ENCODE measurements at regions not wholly inside any gene's neighbourhood (a gene's known extent, or its start where the extent isn't known, plus 50 kb on each side); places are given as distances from the start of the nearest gene placed in this dataset.

DNA sequence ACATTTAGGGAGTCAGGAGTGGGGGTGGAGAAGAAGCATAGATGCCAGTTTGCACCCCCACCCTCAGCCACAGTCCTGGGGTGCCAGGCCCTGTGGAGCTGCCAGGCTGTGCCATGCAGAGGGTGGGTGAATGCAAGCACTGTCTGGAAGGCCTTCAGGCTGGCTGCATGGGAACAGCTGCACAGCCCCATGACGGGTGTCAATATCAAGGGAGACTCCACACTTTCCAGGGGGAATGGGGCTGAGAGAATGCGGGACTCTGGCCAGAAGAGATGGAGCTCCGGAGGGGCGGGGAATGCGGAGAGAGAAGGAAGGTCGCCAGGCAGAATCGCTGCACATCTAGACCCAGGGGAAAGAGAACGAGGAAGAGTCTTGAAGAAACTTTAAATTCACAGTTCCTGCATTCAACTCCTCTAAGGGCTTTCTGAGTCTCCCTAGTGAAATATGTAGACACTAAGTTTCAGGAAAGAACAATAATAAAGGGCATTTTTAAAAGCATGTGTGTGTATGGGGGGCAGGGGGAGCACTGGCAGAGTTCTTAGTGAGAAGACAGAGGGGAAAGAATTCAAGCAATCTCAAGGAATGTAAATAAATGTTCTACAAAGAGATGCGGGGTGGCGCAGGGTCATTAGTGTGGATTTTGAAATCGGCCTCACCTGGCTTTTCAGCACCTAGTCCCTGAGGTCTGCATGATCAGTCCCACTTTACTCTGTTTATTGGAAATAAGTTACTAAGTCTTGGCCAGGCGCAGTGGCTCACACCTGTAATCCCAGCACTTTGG lies 59.1 kb downstream of the BOD1 start:
- Histone ChIP-seq H3K36me3 (ENCODE audit: control insufficient read depth in 4 of 4, insufficient read depth in 4 of 4, low read length in 3 of 4) (no peaks in the 10 kb centered on the region), H3K4me3 (ENCODE audit: control insufficient read depth in 1 of 7, extremely low read depth in 1 of 7, insufficient read depth in 4 of 7, low read depth in 2 of 7, low read length in 6 of 7) (no peak overlapping the region), H3K4me1 (ENCODE audit: control extremely low read depth in 1 of 4, control insufficient read depth in 4 of 4, insufficient read depth in 4 of 4, low read length in 3 of 4) (no peaks in the 10 kb centered on the region), H3K27ac (ENCODE audit: insufficient read depth in 1 of 2, low read depth in 1 of 2, low read length in 2 of 2, poor library complexity in 1 of 2, severe bottlenecking in 2 of 2) (no peak overlapping the region), H3K9me3 (ENCODE audit: control extremely low read depth in 1 of 5, control insufficient read depth in 4 of 5, insufficient read depth in 2 of 5, low read depth in 1 of 5, low read length in 4 of 5) (peaks cover 1 to 11% (median 4%) of the 10 kb centered on the region in 5 experiments), H3K27me3 (replicated peaks in 2 of 5; ENCODE audit: control insufficient read depth in 4 of 5, insufficient read depth in 5 of 5, low read length in 4 of 5) (peaks cover 0 to 31% (median 7%) of the 10 kb centered on the region in 5 experiments)
- 81% methylated on average over 12 of the region's 12 CpGs for WGBS (ENCODE audit: insufficient coverage)
- no peak for DNase-seq
- ChIA-PET CTCF (interaction anchor here (0.6 to 1.4 kb wide), 3 partner anchors 60 to 317 kb away, joined by 3 to 4 read pairs (median 4); no protein-coding TSS in a partner anchor), POLR2A (no interaction called here)

DNA sequence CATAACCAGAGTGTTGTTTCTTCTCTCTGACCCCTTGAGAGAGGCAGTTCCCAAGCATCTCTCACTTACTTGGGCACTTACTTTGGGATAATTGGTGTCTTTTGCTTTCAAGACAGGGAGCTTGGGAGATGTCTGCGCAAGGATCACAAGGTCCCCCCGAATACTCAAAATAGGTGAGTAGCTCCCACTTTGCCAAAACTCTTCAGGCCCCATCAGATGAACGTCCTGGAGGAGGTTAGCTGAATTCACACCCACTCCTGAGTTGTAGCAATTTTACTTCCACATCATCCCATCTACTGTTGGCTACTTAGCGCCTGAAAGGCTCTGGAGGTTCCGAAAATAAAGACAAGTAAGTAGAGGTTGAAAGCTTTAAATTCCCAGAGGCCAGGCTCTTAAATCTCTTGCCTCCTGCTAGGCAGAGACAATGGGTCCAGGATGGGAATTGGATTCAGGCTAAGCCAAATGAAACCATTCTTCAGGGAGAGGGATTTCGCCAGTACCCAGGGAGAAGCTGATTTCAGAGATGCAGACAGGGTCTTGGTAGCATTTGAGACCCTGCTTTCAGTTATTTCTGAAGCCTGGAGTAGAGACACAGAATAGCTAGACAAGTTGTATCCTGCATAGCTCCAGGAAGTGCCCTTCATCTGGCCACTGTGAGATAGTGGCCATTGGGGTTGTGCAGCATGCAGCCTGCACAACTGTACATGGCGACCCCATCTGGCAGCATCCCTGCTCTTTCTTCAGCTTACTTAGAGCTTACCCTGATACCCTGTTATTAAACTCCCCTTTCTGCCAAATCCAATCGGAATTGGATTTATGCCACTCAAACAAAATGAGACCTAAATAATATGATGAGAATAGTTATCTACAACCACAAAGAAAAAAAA lies 60.1 kb downstream of the BOD1 start:
- CTCF ChIA-PET, result interaction anchor here (0.6 to 1.4 kb wide), 3 partner anchors 61 to 316 kb away, joined by 3 to 4 read pairs (median 4); no protein-coding TSS in a partner anchor

DNA sequence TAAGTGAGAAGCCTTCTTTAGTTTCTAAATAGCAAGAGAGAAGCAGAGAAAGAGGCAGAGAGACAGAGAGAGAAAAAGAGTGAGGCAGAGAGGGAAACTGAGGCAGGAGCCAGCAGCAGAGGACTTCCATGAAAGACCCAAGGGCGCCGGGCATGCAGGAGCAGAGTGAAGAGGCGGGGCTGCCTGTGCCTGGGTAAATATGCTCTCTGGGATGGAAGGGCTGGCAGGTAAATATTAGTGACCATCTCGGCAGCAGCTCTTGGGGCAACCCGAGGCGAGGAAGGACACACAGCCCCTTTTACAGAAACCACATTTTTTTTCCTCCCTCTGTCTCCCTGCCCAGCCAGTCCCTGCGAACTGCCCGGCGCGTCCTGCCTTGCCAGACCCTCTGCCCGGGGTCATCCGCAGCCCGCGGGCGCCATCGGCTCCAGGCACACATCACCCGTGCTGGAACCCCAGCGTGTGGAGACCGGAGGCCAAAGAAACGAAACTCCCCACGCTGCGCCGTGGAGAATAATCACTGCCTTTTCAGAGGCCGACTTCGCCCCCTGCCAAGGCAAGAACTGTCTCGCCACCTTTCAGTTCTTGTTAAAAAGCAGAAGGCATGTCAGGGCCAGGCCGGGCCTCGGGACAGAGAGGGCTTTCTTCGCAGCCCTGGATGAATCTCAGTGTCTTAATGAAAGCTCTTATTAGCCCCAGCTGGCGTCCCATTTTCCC lies 61.3 kb downstream of the BOD1 start:
- 91% methylated on average over 25 of the region's 30 CpGs for WGBS (ENCODE audit: insufficient coverage)

More for the DNA sequence above, 60.1 kb downstream of the BOD1 start:
- Histone ChIP-seq H3K27me3 (replicated peaks in 2 of 5; ENCODE audit: control insufficient read depth in 4 of 5, insufficient read depth in 5 of 5, low read length in 4 of 5) (peaks cover 0 to 35% (median 7%) of the 10 kb centered on the region in 5 experiments), H3K9me3 (ENCODE audit: control extremely low read depth in 1 of 5, control insufficient read depth in 4 of 5, insufficient read depth in 2 of 5, low read depth in 1 of 5, low read length in 4 of 5) (peaks cover 1 to 9% (median 4%) of the 10 kb centered on the region in 5 experiments), H3K36me3 (ENCODE audit: control insufficient read depth in 4 of 4, insufficient read depth in 4 of 4, low read length in 3 of 4) (no peaks in the 10 kb centered on the region), H3K4me3 (ENCODE audit: control insufficient read depth in 1 of 7, extremely low read depth in 1 of 7, insufficient read depth in 4 of 7, low read depth in 2 of 7, low read length in 6 of 7) (no peak overlapping the region), H3K4me1 (ENCODE audit: control extremely low read depth in 1 of 4, control insufficient read depth in 4 of 4, insufficient read depth in 4 of 4, low read length in 3 of 4) (no peaks in the 10 kb centered on the region), H3K27ac (ENCODE audit: insufficient read depth in 1 of 2, low read depth in 1 of 2, low read length in 2 of 2, poor library complexity in 1 of 2, severe bottlenecking in 2 of 2) (no peak overlapping the region)
- POLR2A ChIA-PET, result no interaction called here
- no peak for DNase-seq
- WGBS (ENCODE audit: insufficient coverage), result 94% methylated on average over 4 of the region's 8 CpGs

DNA sequence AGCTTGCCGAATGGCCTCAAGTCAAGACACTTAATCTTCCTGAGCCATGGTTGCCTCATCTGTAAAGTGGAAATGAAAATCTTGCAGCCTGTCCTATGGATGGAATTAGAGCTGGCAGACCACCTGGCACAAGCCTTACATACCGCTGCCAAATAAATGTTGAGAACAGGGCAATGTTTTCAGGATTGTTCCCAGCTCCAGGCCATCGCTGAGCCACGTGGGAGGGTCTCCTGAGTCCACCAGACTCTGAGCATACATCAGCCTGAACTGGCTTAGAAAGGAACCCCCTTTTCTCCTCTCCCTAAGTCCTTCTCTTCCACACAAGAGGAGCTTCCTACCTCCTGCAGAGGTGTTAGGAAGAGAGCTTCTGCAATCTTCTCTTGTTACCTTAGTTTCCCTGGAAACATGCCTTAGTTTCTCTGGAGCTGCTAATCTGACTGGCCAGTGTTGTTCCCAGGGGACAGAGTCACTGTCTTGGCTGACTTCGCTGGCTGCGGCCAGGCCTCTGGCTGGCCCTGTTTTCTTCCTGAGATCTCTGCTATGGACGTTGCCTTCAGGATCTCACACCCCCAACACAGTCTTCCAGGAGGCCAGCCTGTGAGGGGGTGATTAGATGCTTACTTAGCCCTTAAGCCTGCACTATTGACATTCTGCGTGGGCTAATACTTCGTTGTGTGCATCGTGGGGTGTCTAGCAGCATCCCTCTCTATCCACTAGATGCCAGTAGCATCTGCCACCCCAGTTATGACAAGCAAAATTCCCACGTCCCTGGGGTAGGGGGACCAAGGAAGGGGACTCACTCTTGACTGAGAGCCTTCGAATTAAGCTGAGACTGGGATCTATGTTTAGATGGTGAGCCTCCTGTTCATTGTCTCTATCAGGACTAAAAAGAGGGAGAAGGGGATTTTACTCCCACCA lies 62.2 kb downstream of the BOD1 start:
- H3K36me3 ChIP-seq (ENCODE audit: control insufficient read depth in 4 of 4, insufficient read depth in 4 of 4, low read length in 3 of 4), result no peaks in the 10 kb centered on the region
- 83% methylated on average over 7 of the region's 12 CpGs for WGBS (ENCODE audit: insufficient coverage)
- no peak overlapping the region for H3K4me3 ChIP-seq (ENCODE audit: control insufficient read depth in 1 of 7, extremely low read depth in 1 of 7, insufficient read depth in 4 of 7, low read depth in 2 of 7, low read length in 6 of 7)
- ChIA-PET CTCF (no interaction called here), POLR2A (interaction anchor here (0.6 kb wide), 1 partner anchor 17 kb away, joined by 9 read pairs; no protein-coding TSS in a partner anchor)
- no peak overlapping the region for H3K27ac ChIP-seq (ENCODE audit: insufficient read depth in 1 of 2, low read depth in 1 of 2, low read length in 2 of 2, poor library complexity in 1 of 2, severe bottlenecking in 2 of 2)
- DNase-seq, result no peak
- H3K27me3 ChIP-seq (replicated peaks in 2 of 5; ENCODE audit: control insufficient read depth in 4 of 5, insufficient read depth in 5 of 5, low read length in 4 of 5), result peaks cover 0 to 45% (median 7%) of the 10 kb centered on the region in 5 experiments
- H3K4me1 ChIP-seq (ENCODE audit: control extremely low read depth in 1 of 4, control insufficient read depth in 4 of 4, insufficient read depth in 4 of 4, low read length in 3 of 4), result no peaks in the 10 kb centered on the region
- no peaks in the 10 kb centered on the region for H3K9me3 ChIP-seq (ENCODE audit: control extremely low read depth in 1 of 5, control insufficient read depth in 4 of 5, insufficient read depth in 2 of 5, low read depth in 1 of 5, low read length in 4 of 5)

More for the DNA sequence above, 61.3 kb downstream of the BOD1 start:
- CTCF ChIA-PET, result no interaction called here
- DNase-seq, result no peak
- POLR2A ChIA-PET, result no interaction called here
- H3K27me3 ChIP-seq (replicated peaks in 2 of 5; ENCODE audit: control insufficient read depth in 4 of 5, insufficient read depth in 5 of 5, low read length in 4 of 5), result peaks cover 0 to 45% (median 7%) of the 10 kb centered on the region in 5 experiments
- H3K4me1 ChIP-seq (ENCODE audit: control extremely low read depth in 1 of 4, control insufficient read depth in 4 of 4, insufficient read depth in 4 of 4, low read length in 3 of 4), result no peaks in the 10 kb centered on the region
- no peak overlapping the region for H3K27ac ChIP-seq (ENCODE audit: insufficient read depth in 1 of 2, low read depth in 1 of 2, low read length in 2 of 2, poor library complexity in 1 of 2, severe bottlenecking in 2 of 2)
- H3K36me3 ChIP-seq (ENCODE audit: control insufficient read depth in 4 of 4, insufficient read depth in 4 of 4, low read length in 3 of 4), result no peaks in the 10 kb centered on the region
- no peak overlapping the region for H3K4me3 ChIP-seq (ENCODE audit: control insufficient read depth in 1 of 7, extremely low read depth in 1 of 7, insufficient read depth in 4 of 7, low read depth in 2 of 7, low read length in 6 of 7)
- H3K9me3 ChIP-seq (ENCODE audit: control extremely low read depth in 1 of 5, control insufficient read depth in 4 of 5, insufficient read depth in 2 of 5, low read depth in 1 of 5, low read length in 4 of 5), result peaks cover 0 to 6% (median 2%) of the 10 kb centered on the region in 5 experiments

DNA sequence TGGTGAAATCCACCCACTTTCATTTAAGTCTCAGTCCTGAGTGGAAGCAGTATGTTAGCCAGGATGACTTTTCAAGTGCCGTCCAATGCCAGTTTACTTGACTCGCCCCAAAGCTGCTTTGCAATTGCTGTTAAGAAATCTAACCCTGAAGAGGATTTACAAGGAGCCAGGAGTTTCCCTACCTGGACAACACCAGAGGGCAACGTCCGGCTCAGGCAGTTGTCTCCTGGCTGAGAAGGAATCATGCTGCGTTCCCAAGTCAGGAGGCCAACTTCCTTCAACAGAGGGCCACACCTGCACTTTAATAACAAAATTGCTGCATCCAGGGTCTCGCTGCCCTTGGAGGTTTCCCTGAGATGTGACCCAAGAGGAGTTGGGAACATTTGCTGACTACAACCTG lies 65.8 kb downstream of the BOD1 start:
- WGBS (ENCODE audit: insufficient coverage), result 89% methylated on average over 6 of the region's 6 CpGs
- peaks cover 2 to 52% (median 10%) of the 10 kb centered on the region in 5 experiments for H3K27me3 ChIP-seq (replicated peaks in 2 of 5; ENCODE audit: control insufficient read depth in 4 of 5, insufficient read depth in 5 of 5, low read length in 4 of 5)

DNA sequence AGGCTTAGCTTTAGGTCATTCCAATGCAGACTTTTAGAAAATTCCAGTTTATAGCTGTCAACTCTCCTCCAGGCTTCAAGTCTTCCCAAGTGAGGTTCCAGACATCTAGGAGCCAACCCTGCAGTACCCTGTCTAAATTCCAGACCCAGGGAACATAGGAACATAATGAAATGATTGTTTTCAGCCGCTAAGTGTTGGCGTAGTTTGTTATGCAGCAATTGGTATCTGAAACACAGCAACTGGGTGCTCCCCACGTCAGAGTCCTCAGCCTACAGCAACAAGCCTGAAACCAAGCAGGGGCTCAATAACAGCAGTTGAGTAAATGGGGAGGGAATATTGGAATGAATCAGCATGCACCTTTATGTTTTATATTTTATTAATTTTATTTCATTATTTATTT lies 66.8 kb downstream of the BOD1 start:
- Histone ChIP-seq H3K9me3 (ENCODE audit: control extremely low read depth in 1 of 5, control insufficient read depth in 4 of 5, insufficient read depth in 2 of 5, low read depth in 1 of 5, low read length in 4 of 5) (no peaks in the 10 kb centered on the region), H3K36me3 (ENCODE audit: control insufficient read depth in 4 of 4, insufficient read depth in 4 of 4, low read length in 3 of 4) (no peaks in the 10 kb centered on the region), H3K27ac (ENCODE audit: insufficient read depth in 1 of 2, low read depth in 1 of 2, low read length in 2 of 2, poor library complexity in 1 of 2, severe bottlenecking in 2 of 2) (no peak overlapping the region), H3K27me3 (replicated peaks in 2 of 5; ENCODE audit: control insufficient read depth in 4 of 5, insufficient read depth in 5 of 5, low read length in 4 of 5) (peaks cover 2 to 46% (median 10%) of the 10 kb centered on the region in 5 experiments), H3K4me1 (ENCODE audit: control extremely low read depth in 1 of 4, control insufficient read depth in 4 of 4, insufficient read depth in 4 of 4, low read length in 3 of 4) (no peaks in the 10 kb centered on the region), H3K4me3 (ENCODE audit: control insufficient read depth in 1 of 7, extremely low read depth in 1 of 7, insufficient read depth in 4 of 7, low read depth in 2 of 7, low read length in 6 of 7) (no peak overlapping the region)
- 100% methylated on average over 2 of the region's 3 CpGs for WGBS (ENCODE audit: insufficient coverage)
- ChIA-PET POLR2A (no interaction called here), CTCF (no interaction called here)
- no peak for DNase-seq

More for the DNA sequence above, 65.8 kb downstream of the BOD1 start:
- ChIA-PET CTCF (no interaction called here), POLR2A (no interaction called here)
- Histone ChIP-seq H3K9me3 (ENCODE audit: control extremely low read depth in 1 of 5, control insufficient read depth in 4 of 5, insufficient read depth in 2 of 5, low read depth in 1 of 5, low read length in 4 of 5) (no peaks in the 10 kb centered on the region), H3K36me3 (ENCODE audit: control insufficient read depth in 4 of 4, insufficient read depth in 4 of 4, low read length in 3 of 4) (no peaks in the 10 kb centered on the region), H3K4me1 (ENCODE audit: control extremely low read depth in 1 of 4, control insufficient read depth in 4 of 4, insufficient read depth in 4 of 4, low read length in 3 of 4) (no peaks in the 10 kb centered on the region), H3K4me3 (ENCODE audit: control insufficient read depth in 1 of 7, extremely low read depth in 1 of 7, insufficient read depth in 4 of 7, low read depth in 2 of 7, low read length in 6 of 7) (no peak overlapping the region), H3K27ac (ENCODE audit: insufficient read depth in 1 of 2, low read depth in 1 of 2, low read length in 2 of 2, poor library complexity in 1 of 2, severe bottlenecking in 2 of 2) (no peak overlapping the region)
- DNase-seq, result no peak

Data from common myeloid progenitor, CD34-positive (primary cell).